Activated T-cell treated with anti-CD3 and anti-CD28 coated beads, Interleukin-2, amount 50 U/mL, for 4 hours (primary cell): ENCODE measurements at regions not wholly inside any gene's neighbourhood (a gene's known extent, or its start where the extent isn't known, plus 50 kb on each side); places are given as distances from the start of the nearest gene placed in this dataset.

Source experiments
- ATAC-seq, 2 donors: fragments of 200-7000 bp; cut with Tn5 transposase; one replicate each; pipeline ENCODE4 v1.10.0; 2021
- DNase-seq: peaks from one replicate; pipeline ENCODE4 v3.0.0-alpha.2; 2020
- H3K27me3 Mint-ChIP-seq: one replicate; pipeline ENCODE4 v1.8.0; 2021; ENCODE audit warnings: low read depth, mixed read lengths
- H3K36me3 Mint-ChIP-seq: one replicate; pipeline ENCODE4 v1.8.0; 2022; ENCODE audit warnings: mixed read lengths; ENCODE audit not compliant: insufficient read depth
- H3K4me1 Mint-ChIP-seq: one replicate; pipeline ENCODE4 v1.8.0; 2021; ENCODE audit warnings: low read depth, mixed read lengths
- H3K4me3 Mint-ChIP-seq: one replicate; pipeline ENCODE4 v1.8.0; 2021; ENCODE audit warnings: mild to moderate bottlenecking, moderate library complexity, mixed read lengths
- H3K9me3 Mint-ChIP-seq: one replicate; pipeline ENCODE4 v1.8.0; 2021; ENCODE audit warnings: mixed read lengths

DNA sequence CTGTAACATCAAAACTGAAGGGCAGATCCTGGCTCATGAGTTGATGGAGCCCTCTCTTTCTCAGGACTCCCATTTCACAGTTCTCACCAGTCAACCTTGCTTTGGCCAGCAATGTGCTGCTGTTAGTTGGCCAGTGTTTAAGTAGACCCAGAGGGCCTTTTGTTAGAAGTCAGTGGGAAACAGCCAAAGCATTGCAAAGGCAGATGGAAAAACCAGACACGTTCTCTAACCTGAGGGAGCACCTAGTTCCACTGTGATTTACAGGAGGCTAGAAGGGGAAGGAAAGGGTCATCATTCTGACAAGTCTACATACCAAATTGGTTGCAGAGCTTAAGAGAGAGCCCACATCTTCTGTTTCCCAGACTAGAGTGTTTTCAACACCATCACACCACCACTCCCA is 196.4 kb downstream of the OPA1 start:
- Mint-ChIP-seq H3K4me3 (no peak overlapping the region), H3K9me3 (no peaks in the 10 kb centered on the region), H3K4me1 (no peaks in the 10 kb centered on the region), H3K36me3 (no peaks in the 10 kb centered on the region), H3K27me3 (peaks cover 15% of the 10 kb centered on the region)
- DNase-seq: no peak
- no peak for ATAC-seq

DNA sequence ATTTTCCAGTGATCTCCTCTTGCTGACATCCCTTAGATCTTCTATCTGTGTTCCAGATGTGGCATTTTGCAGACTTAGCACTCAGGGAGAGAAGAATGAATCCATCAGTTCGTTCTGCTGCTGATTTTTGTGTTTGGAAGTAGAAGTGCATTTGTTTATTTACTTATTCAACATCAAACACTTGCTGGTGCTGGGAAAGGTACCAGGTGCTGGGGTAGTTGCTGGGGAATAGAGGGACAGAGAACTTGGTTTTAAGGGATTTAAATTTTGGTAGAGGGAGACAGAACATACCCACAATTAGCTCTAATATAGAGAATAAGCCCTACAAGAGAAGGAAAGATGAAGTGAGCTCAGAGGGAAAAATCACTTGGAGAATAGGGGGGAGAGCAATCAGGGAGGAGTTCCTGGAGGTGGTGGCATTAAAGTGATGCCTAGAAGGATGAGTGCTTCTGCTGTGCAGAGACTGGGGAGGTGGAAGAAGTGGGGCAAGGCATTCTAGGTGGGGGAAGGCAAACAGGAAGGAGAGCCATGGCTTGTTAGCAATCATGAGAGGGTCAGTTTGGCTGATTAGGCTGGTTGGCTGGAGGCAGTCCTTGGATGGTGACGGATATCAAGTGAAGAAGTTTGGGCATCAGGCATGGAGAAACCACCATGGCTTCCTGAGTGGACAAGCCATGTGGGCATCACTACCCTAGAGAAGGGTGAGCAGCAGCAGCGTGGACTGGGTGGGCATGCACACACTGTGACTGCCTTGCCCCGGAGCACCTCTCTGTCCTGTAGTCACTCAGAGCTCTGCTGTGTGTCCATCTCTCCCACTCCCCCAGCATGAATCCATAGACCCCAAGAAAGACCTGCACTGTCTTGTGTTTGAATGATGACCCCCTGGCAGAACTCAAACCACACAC is 197.3 kb downstream of the OPA1 start:
- no peaks in the 10 kb centered on the region for H3K4me1 Mint-ChIP-seq
- H3K27me3 Mint-ChIP-seq: peaks cover 19% of the 10 kb centered on the region
- H3K36me3 Mint-ChIP-seq: no peaks in the 10 kb centered on the region
- H3K4me3 Mint-ChIP-seq: no peak overlapping the region
- no peaks in the 10 kb centered on the region for H3K9me3 Mint-ChIP-seq
- ATAC-seq: no peak
- no peak for DNase-seq

DNA sequence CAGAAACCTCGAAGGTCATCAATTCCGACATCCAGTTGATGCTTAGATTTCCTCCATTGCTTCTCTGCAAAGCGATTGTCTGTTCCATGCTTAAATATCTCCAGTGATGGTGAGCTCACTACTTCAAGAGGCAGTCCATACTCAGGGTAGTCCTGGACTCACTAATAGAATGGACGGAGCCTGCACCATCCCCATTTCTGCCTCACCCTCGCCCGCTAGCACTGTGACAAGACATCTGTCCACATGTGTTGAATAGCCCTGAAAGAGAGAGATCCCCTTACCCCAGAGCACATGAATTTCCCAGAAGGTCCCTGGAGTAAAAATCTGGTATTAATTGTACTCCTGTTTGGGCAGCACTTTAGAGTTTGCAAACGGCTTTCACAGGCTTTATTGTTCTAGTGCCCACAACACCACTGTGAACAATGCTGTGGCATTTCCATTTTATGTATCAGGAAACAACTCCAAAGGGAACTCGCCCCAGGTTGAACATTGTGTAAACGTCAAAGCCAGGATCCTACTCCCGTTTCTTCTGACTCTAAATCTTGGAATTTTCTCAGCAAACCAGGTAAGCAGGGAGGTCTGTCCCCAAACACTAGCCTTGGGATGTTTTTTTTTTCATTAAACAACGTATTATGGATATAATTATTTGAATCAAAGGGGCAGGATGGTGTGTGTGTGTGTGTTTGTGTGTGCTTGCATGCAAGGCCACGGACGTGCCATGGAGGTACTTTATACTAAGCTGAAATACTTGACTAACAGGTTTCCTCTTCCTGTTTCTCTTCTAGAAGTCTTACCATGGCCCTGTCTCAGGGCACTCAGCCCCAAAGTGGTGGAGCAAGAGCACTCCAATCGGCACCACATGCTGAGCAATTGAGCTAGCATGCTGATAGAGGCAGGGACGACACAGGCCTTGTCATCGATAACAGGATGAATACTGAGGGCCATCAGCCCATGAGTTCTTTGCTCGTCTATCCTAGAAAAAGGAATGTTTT is 198.3 kb downstream of the OPA1 start:
- peaks cover 25% of the 10 kb centered on the region for H3K27me3 Mint-ChIP-seq

DNA sequence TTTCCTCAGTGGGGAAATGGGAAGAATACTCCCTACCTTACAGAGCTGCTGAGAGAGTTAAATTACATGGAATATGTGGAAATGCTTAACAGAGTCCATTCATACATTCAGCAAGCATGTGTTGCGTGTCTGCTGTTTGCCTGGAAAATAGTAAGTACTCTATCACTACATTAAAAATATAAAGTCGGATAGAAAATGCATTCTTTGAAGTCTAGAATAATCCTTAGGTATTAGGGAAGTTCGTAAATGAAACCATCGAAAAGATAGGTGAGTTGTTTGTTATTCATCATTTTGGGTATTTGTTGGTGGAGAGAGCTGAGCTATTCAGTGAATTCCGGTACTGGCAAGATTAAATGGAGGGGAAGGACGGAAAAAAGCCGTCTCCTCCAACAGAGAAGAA is 200.1 kb downstream of the OPA1 start:
- DNase-seq (no peak), ATAC-seq (no peak)
- H3K4me3 Mint-ChIP-seq: no peak overlapping the region
- no peaks in the 10 kb centered on the region for H3K4me1 Mint-ChIP-seq
- no peaks in the 10 kb centered on the region for H3K36me3 Mint-ChIP-seq
- H3K27me3 Mint-ChIP-seq: peaks cover 21% of the 10 kb centered on the region
- H3K9me3 Mint-ChIP-seq: no peaks in the 10 kb centered on the region

More for the DNA sequence above, 198.3 kb downstream of the OPA1 start:
- Mint-ChIP-seq H3K4me3 (no peak overlapping the region), H3K36me3 (no peaks in the 10 kb centered on the region), H3K9me3 (no peaks in the 10 kb centered on the region), H3K4me1 (no peaks in the 10 kb centered on the region)
- ATAC-seq (no peak), DNase-seq (no peak)

DNA sequence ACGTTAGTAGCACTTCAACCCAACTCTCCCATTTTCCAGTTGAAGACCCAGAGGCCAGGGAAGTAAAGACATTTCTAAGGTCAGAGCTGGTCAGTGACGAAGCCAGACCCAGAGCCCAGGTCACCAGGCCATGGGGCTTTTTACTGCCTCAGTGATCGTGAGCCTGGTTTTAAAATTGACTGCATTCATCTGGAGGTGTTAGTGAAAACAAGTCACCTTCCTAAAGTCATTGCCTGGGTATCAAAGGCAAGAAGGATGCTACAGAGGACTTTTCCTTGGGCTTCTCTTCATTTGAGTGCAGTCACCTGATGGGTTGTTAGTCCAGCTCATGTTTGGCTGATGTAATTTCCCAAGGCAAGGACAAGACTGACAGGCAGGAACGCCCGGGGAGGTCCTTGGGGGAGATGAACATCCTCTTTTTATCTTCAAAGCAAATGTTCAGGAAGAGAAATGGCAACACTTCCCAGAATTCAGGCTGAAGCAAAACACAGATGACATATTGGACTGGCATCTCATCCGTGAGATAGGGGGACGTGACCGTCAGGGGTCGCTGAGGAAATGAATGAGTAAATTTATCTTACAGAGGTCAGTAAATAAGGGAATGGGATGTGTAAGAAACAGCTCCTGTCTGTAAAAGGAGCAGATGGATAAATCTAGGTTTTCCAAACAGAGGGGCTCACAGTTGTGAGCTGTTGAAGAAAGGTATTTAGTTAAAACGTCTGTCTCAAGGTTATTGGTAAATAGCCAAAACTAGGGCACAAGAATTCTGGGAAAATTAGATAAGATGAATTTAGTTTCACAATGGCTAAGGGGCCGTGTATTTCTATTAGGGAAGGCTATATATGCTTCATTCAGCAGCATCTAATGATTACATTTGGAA is 201.2 kb downstream of the OPA1 start:
- Mint-ChIP-seq H3K4me1 (no peaks in the 10 kb centered on the region), H3K9me3 (no peaks in the 10 kb centered on the region), H3K27me3 (peaks cover 19% of the 10 kb centered on the region), H3K4me3 (no peak overlapping the region), H3K36me3 (no peaks in the 10 kb centered on the region)
- ATAC-seq (no peak), DNase-seq (no peak)

DNA sequence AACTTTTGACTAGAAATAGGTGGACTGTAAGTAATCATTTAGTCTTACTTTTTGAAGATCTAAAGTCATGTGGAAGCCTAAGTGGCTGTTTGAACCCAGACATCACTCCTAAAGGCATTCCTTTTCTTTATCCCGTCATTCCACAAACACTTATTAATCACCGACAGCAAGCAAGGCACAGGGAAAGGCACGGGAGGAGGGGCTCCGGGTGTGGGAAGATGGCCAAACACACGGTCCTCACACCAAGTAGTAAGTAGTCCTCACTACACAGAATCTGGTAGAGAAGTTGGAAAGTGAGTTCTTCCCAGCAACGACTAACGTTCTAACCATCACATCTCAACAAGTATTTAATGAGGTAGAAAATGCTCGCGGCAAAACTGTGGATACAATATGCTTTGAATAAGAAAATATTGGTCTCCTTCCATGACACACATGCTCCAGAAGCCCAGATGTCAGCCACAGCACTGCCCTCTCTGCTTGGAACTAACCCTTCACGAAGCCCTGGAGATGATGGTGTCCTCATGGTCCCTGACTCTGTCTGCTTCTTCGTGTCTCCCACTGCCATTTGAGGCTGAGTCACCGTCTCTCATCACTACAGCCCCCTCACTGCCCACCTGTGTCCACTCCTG is 202.2 kb downstream of the OPA1 start:
- peaks cover 19% of the 10 kb centered on the region for H3K27me3 Mint-ChIP-seq
- DNase-seq (no peak), ATAC-seq (no peak)
- no peaks in the 10 kb centered on the region for H3K9me3 Mint-ChIP-seq
- H3K4me1 Mint-ChIP-seq: no peaks in the 10 kb centered on the region
- H3K36me3 Mint-ChIP-seq: no peaks in the 10 kb centered on the region
- H3K4me3 Mint-ChIP-seq: no peak overlapping the region

DNA sequence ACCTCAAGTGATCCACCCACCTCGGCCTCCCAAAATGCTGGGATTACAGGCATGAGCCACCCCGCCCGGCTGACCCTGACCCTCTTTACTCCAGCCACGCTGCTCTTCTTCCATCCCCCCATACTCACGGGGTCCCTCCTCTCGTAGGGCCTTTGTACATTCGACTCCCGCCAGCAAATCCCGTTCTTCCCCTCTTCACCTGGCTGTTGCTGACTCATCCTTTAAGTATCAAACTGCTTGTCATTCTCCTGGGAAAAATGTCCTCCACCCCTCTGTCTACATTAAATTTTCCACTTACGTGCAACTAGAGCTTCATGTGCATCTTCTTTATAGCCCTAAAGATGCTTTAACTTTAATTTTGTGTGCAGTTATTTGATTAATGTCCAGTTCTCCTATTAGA is 203.1 kb downstream of the OPA1 start:
- Mint-ChIP-seq H3K9me3 (no peaks in the 10 kb centered on the region), H3K4me1 (no peaks in the 10 kb centered on the region), H3K4me3 (no peak overlapping the region), H3K27me3 (peaks cover 17% of the 10 kb centered on the region), H3K36me3 (no peaks in the 10 kb centered on the region)
- DNase-seq (no peak), ATAC-seq (no peak)

DNA sequence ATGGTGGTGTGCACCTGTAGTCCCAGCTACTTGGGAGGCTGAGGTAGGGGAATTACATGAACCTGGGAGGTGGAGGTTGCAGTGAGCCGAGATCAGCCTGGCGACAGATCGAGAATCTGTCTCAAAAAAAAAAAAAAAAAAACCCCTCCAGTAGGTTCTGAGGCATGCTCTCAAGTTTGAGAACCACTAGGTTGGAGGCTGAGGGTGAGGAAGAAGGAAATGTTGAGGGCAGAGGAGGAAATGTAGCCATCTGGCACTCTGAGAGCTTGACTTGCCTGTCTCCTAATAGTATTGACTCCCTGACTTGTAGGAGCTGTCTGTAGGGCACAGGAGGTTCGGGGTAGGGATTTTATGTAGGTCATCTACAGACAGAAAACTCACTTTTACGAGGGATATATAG is 204.6 kb downstream of the OPA1 start:
- H3K27me3 Mint-ChIP-seq: peaks cover 13% of the 10 kb centered on the region
- H3K4me3 Mint-ChIP-seq: no peak overlapping the region
- H3K9me3 Mint-ChIP-seq: no peaks in the 10 kb centered on the region
- ATAC-seq (no peak), DNase-seq (no peak)
- H3K36me3 Mint-ChIP-seq: no peaks in the 10 kb centered on the region
- no peaks in the 10 kb centered on the region for H3K4me1 Mint-ChIP-seq

DNA sequence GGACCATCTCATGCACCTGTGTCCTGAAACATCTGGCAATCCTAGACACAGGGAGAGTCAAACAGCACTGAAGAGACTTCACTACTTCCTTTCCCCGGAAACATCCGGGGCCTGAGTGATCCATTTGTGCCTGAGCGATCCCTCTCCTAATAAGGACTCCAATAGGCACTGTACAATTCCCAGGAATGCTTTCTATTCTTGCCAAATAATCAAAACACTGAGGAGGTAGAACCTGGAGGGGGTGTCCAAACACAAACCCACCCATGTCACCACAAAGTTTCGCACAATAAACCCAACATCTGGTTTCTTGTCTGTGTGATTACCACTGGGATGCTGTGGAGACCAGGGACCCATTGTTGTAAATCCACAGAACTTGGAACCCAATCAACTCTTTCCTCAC is 205.0 kb downstream of the OPA1 start:
- DNase-seq (no peak), ATAC-seq (no peak)
- H3K4me3 Mint-ChIP-seq: no peak overlapping the region
- H3K4me1 Mint-ChIP-seq: no peaks in the 10 kb centered on the region
- H3K9me3 Mint-ChIP-seq: no peaks in the 10 kb centered on the region
- peaks cover 11% of the 10 kb centered on the region for H3K27me3 Mint-ChIP-seq
- H3K36me3 Mint-ChIP-seq: no peaks in the 10 kb centered on the region

DNA sequence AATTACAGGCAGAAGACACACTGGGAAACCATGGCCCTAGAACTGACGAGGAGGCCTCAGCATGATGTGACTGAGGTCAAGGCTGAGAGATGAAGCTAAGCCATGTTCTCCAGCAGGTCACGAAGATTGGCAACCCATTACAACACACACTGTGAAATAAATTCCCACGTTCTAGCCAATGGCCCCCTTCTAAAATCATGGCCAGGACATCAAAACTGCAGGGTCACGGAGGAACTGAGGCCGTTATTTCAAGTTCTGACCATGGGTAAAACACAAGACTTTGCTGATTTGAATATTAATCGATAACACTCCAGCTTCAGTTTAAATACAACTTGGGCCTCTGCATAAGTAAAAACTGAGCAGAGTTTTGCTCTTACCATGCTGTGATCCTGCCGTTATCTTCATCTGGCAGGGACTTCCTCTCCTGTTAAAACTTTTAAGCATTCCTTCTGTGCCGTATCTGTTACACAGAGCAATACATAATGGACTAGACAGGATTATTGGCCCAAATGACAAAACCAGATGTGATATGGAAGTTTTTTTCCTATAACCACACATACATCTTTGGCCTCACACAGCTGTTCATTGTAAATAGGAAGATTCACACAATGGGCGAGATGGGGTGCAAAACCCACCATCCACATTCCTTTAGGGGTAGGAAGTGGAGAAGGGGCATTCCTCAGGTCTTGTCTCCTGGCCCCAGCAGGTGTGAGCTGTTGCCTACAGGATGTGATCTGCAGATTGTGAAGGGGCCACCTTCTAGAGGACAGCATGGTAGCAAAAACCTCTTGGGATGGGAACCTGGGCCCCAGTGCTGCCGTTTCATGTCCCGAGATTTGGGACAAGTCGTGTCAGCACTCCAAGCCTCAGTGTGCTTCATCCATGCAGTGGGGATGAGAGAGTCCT is 207.4 kb downstream of the OPA1 start:
- ATAC-seq (no peak), DNase-seq (no peak)
- Mint-ChIP-seq H3K4me1 (no peaks in the 10 kb centered on the region), H3K9me3 (no peaks in the 10 kb centered on the region), H3K36me3 (no peaks in the 10 kb centered on the region), H3K4me3 (no peak overlapping the region), H3K27me3 (peaks cover 11% of the 10 kb centered on the region)

DNA sequence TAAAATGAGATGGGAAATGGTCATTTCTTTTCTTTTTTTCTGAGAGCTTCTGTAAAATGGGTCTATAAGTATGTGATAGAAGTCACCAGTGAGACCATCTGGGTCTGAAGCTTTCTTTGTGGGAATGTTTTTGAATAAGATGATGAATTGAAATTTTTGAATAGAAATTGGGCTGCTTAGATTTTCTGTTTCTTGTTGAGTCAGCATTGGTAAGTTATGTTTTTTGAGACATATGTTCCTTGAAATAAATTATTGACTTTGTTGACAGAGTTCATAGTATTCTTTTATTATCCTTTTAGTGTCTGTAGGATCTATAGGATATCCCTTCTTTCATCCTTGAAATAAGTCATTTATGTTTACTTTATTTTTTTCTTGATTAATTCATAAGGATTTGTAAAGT is 208.1 kb downstream of the OPA1 start:
- H3K4me3 Mint-ChIP-seq: no peak overlapping the region

DNA sequence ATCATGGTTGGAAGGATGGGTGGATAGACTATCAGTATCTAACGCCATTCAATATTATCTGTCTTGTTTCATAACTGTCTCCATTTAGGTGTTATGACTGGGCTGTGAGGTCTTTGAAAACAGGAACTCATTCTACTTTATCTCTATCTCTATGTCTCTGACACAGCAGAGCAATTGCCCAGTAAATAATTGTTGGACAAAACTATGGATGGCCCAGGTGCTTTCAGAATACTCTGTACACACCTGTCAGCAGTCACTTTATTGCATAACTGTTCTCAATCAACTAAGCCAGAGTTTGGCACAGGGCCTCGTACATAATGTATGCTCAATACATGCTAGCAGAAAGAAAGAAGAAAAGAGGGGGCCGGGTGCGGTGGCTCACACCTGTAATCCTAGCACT is 210.3 kb downstream of the OPA1 start:
- no peaks in the 10 kb centered on the region for H3K36me3 Mint-ChIP-seq
- H3K9me3 Mint-ChIP-seq: no peaks in the 10 kb centered on the region
- peaks cover 8% of the 10 kb centered on the region for H3K27me3 Mint-ChIP-seq
- DNase-seq (no peak), ATAC-seq (no peak)
- H3K4me3 Mint-ChIP-seq: no peak overlapping the region
- H3K4me1 Mint-ChIP-seq: no peaks in the 10 kb centered on the region

More for the DNA sequence above, 208.1 kb downstream of the OPA1 start:
- DNase-seq: no peak
- ATAC-seq: no peak
- peaks cover 8% of the 10 kb centered on the region for H3K27me3 Mint-ChIP-seq
- no peaks in the 10 kb centered on the region for H3K4me1 Mint-ChIP-seq
- no peaks in the 10 kb centered on the region for H3K36me3 Mint-ChIP-seq
- H3K9me3 Mint-ChIP-seq: no peaks in the 10 kb centered on the region

DNA sequence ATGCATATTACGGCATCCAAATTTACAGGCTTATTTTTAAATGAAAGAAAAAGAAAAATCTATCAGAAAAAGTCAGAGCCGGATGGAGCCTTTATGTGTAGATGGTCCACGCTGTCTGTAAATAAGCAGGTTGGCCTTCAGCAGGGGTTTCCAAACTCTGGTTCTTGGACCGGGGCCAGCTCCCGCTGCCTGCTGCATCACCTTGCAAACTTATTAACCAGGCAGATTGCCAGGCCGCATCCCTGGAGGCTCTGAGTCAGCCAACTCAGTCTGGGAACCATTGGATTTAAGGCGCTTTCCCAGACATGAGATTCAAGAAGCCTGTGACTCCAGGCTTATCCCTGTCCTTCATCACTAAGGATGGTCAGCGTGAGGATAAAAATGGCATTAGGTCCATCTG is 212.4 kb downstream of the OPA1 start:
- no peak for ATAC-seq
- H3K27me3 Mint-ChIP-seq: peaks cover 8% of the 10 kb centered on the region
- no peaks in the 10 kb centered on the region for H3K36me3 Mint-ChIP-seq
- no peak overlapping the region for H3K4me3 Mint-ChIP-seq
- no peaks in the 10 kb centered on the region for H3K9me3 Mint-ChIP-seq
- H3K4me1 Mint-ChIP-seq: no peaks in the 10 kb centered on the region
- DNase-seq: no peak
